HEK293 (cell line): ENCODE measurements at regions not wholly inside any gene's neighbourhood (a gene's known extent, or its start where the extent isn't known, plus 50 kb on each side); places are given as distances from the start of the nearest gene placed in this dataset.

Experiments
- CTCF ChIA-PET: fragments of 350-600 bp; formaldehyde crosslinking; extraction: SDS; loops from one replicate; lab custom pipeline; 2021; ENCODE audit warnings: antibody characterized with exemption; lab: Yijun Ruan, JAX
- POLR2A ChIA-PET: fragments of 300-600 bp; formaldehyde crosslinking; extraction: SDS; loops from one replicate; lab custom pipeline; 2020; ENCODE audit warnings: antibody characterized with exemption, inconsistent platforms; lab: Yijun Ruan, JAX
- H3K27ac ChIP-seq: fragments of 200-500 bp; sonication (Bioruptor generic); 2 replicates; pipeline ENCODE4 v1.5.1; 2014; ENCODE audit warnings: low read depth, low read length, control low read depth, inconsistent platforms; ENCODE audit errors: extremely low read depth
- H3K36me3 ChIP-seq, 2 experiments: fragments of 200-500 bp in 1 of 2; sonication (Bioruptor generic) in 1 of 2; 1 replicate in 1 of 2; 2 replicates in 1 of 2; pipeline ENCODE4 v1.5.1; 2014 to 2017; ENCODE audit warnings: inconsistent platforms in 2 of 2, low read length in 2 of 2; ENCODE audit not compliant: control insufficient read depth in 2 of 2, insufficient read depth in 1 of 2
- H3K4me1 ChIP-seq: fragments of 200-500 bp; sonication (Bioruptor generic); 2 replicates; pipeline ENCODE4 v1.5.1; 2014; ENCODE audit warnings: mild to moderate bottlenecking, low read length, inconsistent platforms; ENCODE audit not compliant: control insufficient read depth, insufficient read depth
- H3K4me3 ChIP-seq: 2 replicates; pipeline ENCODE4 v1.5.1; 2011; ENCODE audit warnings: low read depth, mild to moderate bottlenecking, control low read depth, low read length, moderate library complexity
- H3K9me3 ChIP-seq: fragments of 200-500 bp; sonication (Bioruptor generic); 2 replicates; pipeline ENCODE4 v1.5.1; 2014; ENCODE audit warnings: low read depth, low read length, inconsistent platforms; ENCODE audit not compliant: control insufficient read depth, insufficient read depth
- GFI1B ChIP-seq: fragments of 450-650 bp; formaldehyde crosslinking; IDR thresholded peaks from 2 replicates; pipeline ENCODE4 v1.5.1; 2016; ENCODE audit warnings: missing biosample characterization, missing genetic modification characterization
- HOXA7 ChIP-seq: sonication (generic); formaldehyde crosslinking; IDR thresholded peaks from 2 replicates; pipeline ENCODE4 v1.8.1; 2022; ENCODE audit warnings: missing genetic modification reagents, borderline replicate concordance
- HOXC10 ChIP-seq: sonication (generic); formaldehyde crosslinking; IDR thresholded peaks from 2 replicates; pipeline ENCODE4 v1.8.1; 2023; ENCODE audit warnings: mild to moderate bottlenecking, missing genetic modification reagents
- MYNN ChIP-seq: fragments of 450-650 bp; formaldehyde crosslinking; IDR thresholded peaks from 2 replicates; pipeline ENCODE4 v1.5.1; 2016; ENCODE audit warnings: missing biosample characterization, missing genetic modification characterization, borderline replicate concordance
- PRDM2 ChIP-seq: fragments of 450-650 bp; formaldehyde crosslinking; IDR thresholded peaks from 2 replicates; pipeline ENCODE4 v1.5.1; 2016; ENCODE audit warnings: missing biosample characterization, missing genetic modification characterization, borderline replicate concordance
- RBAK ChIP-seq: fragments of 450-650 bp; formaldehyde crosslinking; IDR thresholded peaks from 2 replicates; pipeline ENCODE4 v1.5.1; 2016; ENCODE audit warnings: missing biosample characterization, missing genetic modification characterization
- REPIN1 ChIP-seq: fragments of 450-650 bp; formaldehyde crosslinking; IDR thresholded peaks from 2 replicates; pipeline ENCODE4 v1.5.1; 2017; ENCODE audit warnings: missing biosample characterization, missing genetic modification characterization, low read depth
- WT1 ChIP-seq: fragments of 450-650 bp; formaldehyde crosslinking; IDR thresholded peaks from 2 replicates; pipeline ENCODE4 v1.5.1; 2016; ENCODE audit warnings: missing biosample characterization, missing genetic modification characterization
- ZBTB10 ChIP-seq: fragments of 450-650 bp; formaldehyde crosslinking; IDR thresholded peaks from 2 replicates; pipeline ENCODE4 v1.5.1; 2016; ENCODE audit warnings: missing biosample characterization, missing genetic modification characterization
- ZBTB44 ChIP-seq: fragments of 450-650 bp; IDR thresholded peaks from 2 replicates; pipeline ENCODE4 v1.5.1; 2018; ENCODE audit warnings: missing biosample characterization, mild to moderate bottlenecking, missing genetic modification characterization
- ZFHX2 ChIP-seq: fragments of 450-650 bp; formaldehyde crosslinking; conservative IDR thresholded peaks from 2 replicates; pipeline ENCODE4 v1.5.1; 2016; ENCODE audit warnings: missing biosample characterization, missing genetic modification characterization
- ZFP3 ChIP-seq: fragments of 450-650 bp; formaldehyde crosslinking; IDR thresholded peaks from 2 replicates; pipeline ENCODE4 v1.5.1; 2016; ENCODE audit warnings: low read depth, missing biosample characterization, missing genetic modification characterization
- ZNF132 ChIP-seq: fragments of 450-650 bp; formaldehyde crosslinking; IDR thresholded peaks from 2 replicates; pipeline ENCODE4 v1.5.1; 2017; ENCODE audit warnings: missing biosample characterization, missing genetic modification characterization, borderline replicate concordance
- ZNF133 ChIP-seq: fragments of 450-650 bp; formaldehyde crosslinking; IDR thresholded peaks from 2 replicates; pipeline ENCODE4 v1.5.1; 2016; ENCODE audit warnings: missing biosample characterization, missing genetic modification characterization
- ZNF19 ChIP-seq: fragments of 450-650 bp; formaldehyde crosslinking; IDR thresholded peaks from 2 replicates; pipeline ENCODE4; 2016; ENCODE audit warnings: missing biosample characterization, missing genetic modification characterization, low read depth
- ZNF2 ChIP-seq: fragments of 450-650 bp; formaldehyde crosslinking; IDR thresholded peaks from 2 replicates; pipeline ENCODE4 v1.5.1; 2016; ENCODE audit warnings: missing biosample characterization, missing genetic modification characterization
- ZNF266 ChIP-seq: fragments of 450-650 bp; formaldehyde crosslinking; IDR thresholded peaks from 2 replicates; pipeline ENCODE4 v1.5.1; 2016; ENCODE audit warnings: missing biosample characterization, missing genetic modification characterization, low read depth
- ZNF341 ChIP-seq: fragments of 450-650 bp; formaldehyde crosslinking; IDR thresholded peaks from 2 replicates; pipeline ENCODE4; 2016; ENCODE audit warnings: low read depth, missing biosample characterization, missing genetic modification characterization
- ZNF391 ChIP-seq: fragments of 450-650 bp; formaldehyde crosslinking; IDR thresholded peaks from 2 replicates; pipeline ENCODE4 v1.5.1; 2016; ENCODE audit warnings: low read depth, missing biosample characterization, missing genetic modification characterization, borderline replicate concordance
- ZNF423 ChIP-seq: fragments of 450-650 bp; formaldehyde crosslinking; IDR thresholded peaks from 2 replicates; pipeline ENCODE4 v1.5.1; 2016; ENCODE audit warnings: missing biosample characterization, missing genetic modification characterization
- ZNF433 ChIP-seq: fragments of 450-650 bp; formaldehyde crosslinking; IDR thresholded peaks from 2 replicates; pipeline ENCODE4 v1.5.1; 2016; ENCODE audit warnings: missing biosample characterization, missing genetic modification characterization, low read depth
- ZNF521 ChIP-seq: fragments of 450-650 bp; formaldehyde crosslinking; IDR thresholded peaks from 2 replicates; pipeline ENCODE4 v1.5.1; 2017; ENCODE audit warnings: missing biosample characterization, mild to moderate bottlenecking, missing genetic modification characterization
- ZNF530 ChIP-seq: fragments of 450-650 bp; formaldehyde crosslinking; IDR thresholded peaks from 2 replicates; pipeline ENCODE4 v1.5.1; 2016; ENCODE audit warnings: low read depth, missing biosample characterization, missing genetic modification characterization
- ZNF561 ChIP-seq: fragments of 450-650 bp; IDR thresholded peaks from 2 replicates; pipeline ENCODE4 v1.5.1; 2018; ENCODE audit warnings: missing biosample characterization, missing genetic modification characterization, borderline replicate concordance
- ZNF624 ChIP-seq: fragments of 450-650 bp; formaldehyde crosslinking; IDR thresholded peaks from 2 replicates; pipeline ENCODE4 v1.5.1; 2017; ENCODE audit warnings: missing biosample characterization, missing genetic modification characterization
- ZNF645 ChIP-seq: fragments of 450-650 bp; formaldehyde crosslinking; IDR thresholded peaks from 2 replicates; pipeline ENCODE4; 2016; ENCODE audit warnings: missing biosample characterization, missing genetic modification characterization
- ZNF658 ChIP-seq: fragments of 450-650 bp; formaldehyde crosslinking; IDR thresholded peaks from 2 replicates; pipeline ENCODE4; 2016; ENCODE audit warnings: missing biosample characterization, missing genetic modification characterization
- ZNF837 ChIP-seq: fragments of 450-650 bp; formaldehyde crosslinking; IDR thresholded peaks from 2 replicates; pipeline ENCODE4 v1.5.1; 2016; ENCODE audit warnings: missing biosample characterization, missing genetic modification characterization
- ZXDB ChIP-seq: fragments of 450-650 bp; formaldehyde crosslinking; IDR thresholded peaks from 2 replicates; pipeline ENCODE4 v1.5.1; 2016; ENCODE audit warnings: missing biosample characterization, missing genetic modification characterization

GRCh38 chr6:48611332-48611731, 500.3 kb upstream of the PTCHD4 start:
- TF ChIP-seq HOXC10 (CRISPR knock-in tag) (no peak), ZNF433 (no peak), ZBTB10 (tag by site-specific recombination) (no peak), GFI1B (tag by site-specific recombination) (no peak), ZNF133 (tag by site-specific recombination) (no peak), ZNF837 (tag by site-specific recombination) (no peak), PRDM2 (no peak), MYNN (no peak), ZNF624 (tag by site-specific recombination) (no peak), ZFP3 (no peak), ZNF391 (no peak), ZFHX2 (tag by site-specific recombination) (no peak), REPIN1 (tag by site-specific recombination) (no peak), ZXDB (tag by site-specific recombination) (no peak), ZNF423 (tag by site-specific recombination) (no peak), ZNF2 (no peak), ZNF561 (tag by site-specific recombination) (no peak), ZNF658 (tag by site-specific recombination) (no peak)
- ChIA-PET CTCF (no interaction called here), POLR2A (no interaction called here)
- Histone ChIP-seq H3K4me1 (no peaks in the 10 kb centered on the region), H3K9me3 (no peaks in the 10 kb centered on the region), H3K4me3 (no peak overlapping the region), H3K27ac (no peak overlapping the region), H3K36me3 (no peaks in the 10 kb centered on the region)

- no peaks in the 10 kb centered on the region for H3K36me3 ChIP-seq
- no peaks in the 10 kb centered on the region for H3K4me1 ChIP-seq
- no peak overlapping the region for H3K4me3 ChIP-seq
- no peaks in the 10 kb centered on the region for H3K9me3 ChIP-seq
- ChIA-PET CTCF (no interaction called here), POLR2A (no interaction called here)
- H3K27ac ChIP-seq: no peak overlapping the region
- no peak for TF ChIP-seq RBAK (tag by site-specific recombination)
- TF ChIP-seq ZNF341 (tag by site-specific recombination): no peak
- TF ChIP-seq WT1 (tag by site-specific recombination): no peak
- no peak for TF ChIP-seq ZNF19
- no peak for TF ChIP-seq ZNF266
- no peak for TF ChIP-seq ZNF645 (tag by site-specific recombination)
- TF ChIP-seq ZNF530: no peak
- no peak for TF ChIP-seq ZBTB44 (tag by site-specific recombination)
- no peak for TF ChIP-seq ZNF132 (tag by site-specific recombination)
- no peak for TF ChIP-seq ZNF521 (tag by site-specific recombination)
- no peak for TF ChIP-seq HOXA7 (CRISPR knock-in tag)
Observed at GRCh38 chr6:48610846-48611245, 499.8 kb upstream of the PTCHD4 start.
